ENCODE measurements at regions not wholly inside any gene's neighbourhood (a gene's known extent, or its start where the extent isn't known, plus 50 kb on each side); places are given as distances from the start of the nearest gene placed in this dataset.

DNA sequence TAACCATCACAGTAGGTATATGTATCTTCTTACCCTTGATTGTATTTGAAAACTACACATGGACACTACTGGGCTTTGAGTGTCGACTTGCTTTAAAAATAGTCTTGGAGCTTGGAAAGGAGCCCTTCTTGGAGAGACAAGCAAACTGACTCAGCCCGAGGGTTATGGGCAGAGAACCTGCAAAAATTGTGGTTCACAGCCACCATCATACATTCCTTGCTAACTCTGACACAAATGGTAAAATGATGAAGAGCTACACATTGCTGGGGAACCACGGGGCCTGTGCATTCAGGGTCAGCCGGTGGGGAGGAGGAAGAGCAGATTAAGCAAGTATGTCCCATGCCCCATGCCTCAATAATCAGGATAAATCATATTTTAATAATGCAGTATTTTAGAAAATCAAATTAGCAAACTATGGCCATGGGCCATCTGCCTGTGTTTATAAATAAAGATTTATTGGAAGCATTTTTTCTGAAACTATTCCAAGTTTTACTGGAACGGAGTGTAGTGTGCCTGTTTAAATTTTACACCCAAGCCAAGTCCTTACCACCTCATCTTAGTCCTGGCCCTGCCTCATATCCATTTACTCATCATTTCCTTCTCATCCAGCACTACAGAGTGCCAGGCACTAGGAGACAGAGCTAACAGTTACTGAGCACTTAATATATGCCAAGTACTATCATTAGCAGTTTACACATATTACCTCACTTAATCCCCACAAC, 195.7 kb downstream of the PALM2AKAP2 start:
- TF ChIP-seq, protein P1, sequence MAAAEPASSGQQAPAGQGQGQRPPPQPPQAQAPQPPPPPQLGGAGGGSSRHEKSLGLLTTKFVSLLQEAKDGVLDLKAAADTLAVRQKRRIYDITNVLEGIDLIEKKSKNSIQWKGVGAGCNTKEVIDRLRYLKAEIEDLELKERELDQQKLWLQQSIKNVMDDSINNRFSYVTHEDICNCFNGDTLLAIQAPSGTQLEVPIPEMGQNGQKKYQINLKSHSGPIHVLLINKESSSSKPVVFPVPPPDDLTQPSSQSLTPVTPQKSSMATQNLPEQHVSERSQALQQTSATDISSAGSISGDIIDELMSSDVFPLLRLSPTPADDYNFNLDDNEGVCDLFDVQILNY (CRISPR knock-in tag; IDR thresholded peaks at IDR 0.05) = no peak
- TF ChIP-seq, protein P2, sequence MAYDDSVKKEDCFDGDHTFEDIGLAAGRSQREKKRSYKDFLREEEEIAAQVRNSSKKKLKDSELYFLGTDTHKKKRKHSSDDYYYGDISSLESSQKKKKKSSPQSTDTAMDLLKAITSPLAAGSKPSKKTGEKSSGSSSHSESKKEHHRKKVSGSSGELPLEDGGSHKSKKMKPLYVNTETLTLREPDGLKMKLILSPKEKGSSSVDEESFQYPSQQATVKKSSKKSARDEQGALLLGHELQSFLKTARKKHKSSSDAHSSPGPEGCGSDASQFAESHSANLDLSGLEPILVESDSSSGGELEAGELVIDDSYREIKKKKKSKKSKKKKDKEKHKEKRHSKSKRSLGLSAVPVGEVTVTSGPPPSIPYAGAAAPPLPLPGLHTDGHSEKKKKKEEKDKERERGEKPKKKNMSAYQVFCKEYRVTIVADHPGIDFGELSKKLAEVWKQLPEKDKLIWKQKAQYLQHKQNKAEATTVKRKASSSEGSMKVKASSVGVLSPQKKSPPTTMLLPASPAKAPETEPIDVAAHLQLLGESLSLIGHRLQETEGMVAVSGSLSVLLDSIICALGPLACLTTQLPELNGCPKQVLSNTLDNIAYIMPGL (CRISPR knock-in tag; IDR thresholded peaks at IDR 0.05) = no peak
- TF ChIP-seq, protein P3, sequence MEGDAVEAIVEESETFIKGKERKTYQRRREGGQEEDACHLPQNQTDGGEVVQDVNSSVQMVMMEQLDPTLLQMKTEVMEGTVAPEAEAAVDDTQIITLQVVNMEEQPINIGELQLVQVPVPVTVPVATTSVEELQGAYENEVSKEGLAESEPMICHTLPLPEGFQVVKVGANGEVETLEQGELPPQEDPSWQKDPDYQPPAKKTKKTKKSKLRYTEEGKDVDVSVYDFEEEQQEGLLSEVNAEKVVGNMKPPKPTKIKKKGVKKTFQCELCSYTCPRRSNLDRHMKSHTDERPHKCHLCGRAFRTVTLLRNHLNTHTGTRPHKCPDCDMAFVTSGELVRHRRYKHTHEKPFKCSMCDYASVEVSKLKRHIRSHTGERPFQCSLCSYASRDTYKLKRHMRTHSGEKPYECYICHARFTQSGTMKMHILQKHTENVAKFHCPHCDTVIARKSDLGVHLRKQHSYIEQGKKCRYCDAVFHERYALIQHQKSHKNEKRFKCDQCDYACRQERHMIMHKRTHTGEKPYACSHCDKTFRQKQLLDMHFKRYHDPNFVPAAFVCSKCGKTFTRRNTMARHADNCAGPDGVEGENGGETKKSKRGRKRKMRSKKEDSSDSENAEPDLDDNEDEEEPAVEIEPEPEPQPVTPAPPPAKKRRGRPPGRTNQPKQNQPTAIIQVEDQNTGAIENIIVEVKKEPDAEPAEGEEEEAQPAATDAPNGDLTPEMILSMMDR (IDR thresholded peaks at IDR 0.05) = no peak
- TF ChIP-seq NR2C2 (CRISPR knock-in tag; IDR thresholded peaks at IDR 0.05) = no peak
- TF ChIP-seq, protein P4, sequence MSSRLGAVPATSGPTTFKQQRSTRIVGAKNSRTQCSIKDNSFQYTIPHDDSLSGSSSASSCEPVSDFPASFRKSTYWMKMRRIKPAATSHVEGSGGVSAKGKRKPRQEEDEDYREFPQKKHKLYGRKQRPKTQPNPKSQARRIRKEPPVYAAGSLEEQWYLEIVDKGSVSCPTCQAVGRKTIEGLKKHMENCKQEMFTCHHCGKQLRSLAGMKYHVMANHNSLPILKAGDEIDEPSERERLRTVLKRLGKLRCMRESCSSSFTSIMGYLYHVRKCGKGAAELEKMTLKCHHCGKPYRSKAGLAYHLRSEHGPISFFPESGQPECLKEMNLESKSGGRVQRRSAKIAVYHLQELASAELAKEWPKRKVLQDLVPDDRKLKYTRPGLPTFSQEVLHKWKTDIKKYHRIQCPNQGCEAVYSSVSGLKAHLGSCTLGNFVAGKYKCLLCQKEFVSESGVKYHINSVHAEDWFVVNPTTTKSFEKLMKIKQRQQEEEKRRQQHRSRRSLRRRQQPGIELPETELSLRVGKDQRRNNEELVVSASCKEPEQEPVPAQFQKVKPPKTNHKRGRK (CRISPR knock-in tag; IDR thresholded peaks at IDR 0.05; ENCODE audit: borderline replicate concordance) = no peak
- no peak for TF ChIP-seq ZNF263 (CRISPR knock-in tag; IDR thresholded peaks at IDR 0.05; ENCODE audit: low read depth)
- TF ChIP-seq TCF7 (CRISPR knock-in tag; IDR thresholded peaks at IDR 0.05; ENCODE audit: low read depth) = no peak
- no peak for TF ChIP-seq GABPB1 (CRISPR knock-in tag; IDR thresholded peaks at IDR 0.05)

Data from WTC11 (cell line).